ENCODE measurements at regions not wholly inside any gene's neighbourhood (a gene's known extent, or its start where the extent isn't known, plus 50 kb on each side); places are given as distances from the start of the nearest gene placed in this dataset.
"Not testable (repeated sequence)": the region's sequence is repeated elsewhere in the genome, so short reads cannot be mapped to it uniquely, and the experiment has no call there.

DNA sequence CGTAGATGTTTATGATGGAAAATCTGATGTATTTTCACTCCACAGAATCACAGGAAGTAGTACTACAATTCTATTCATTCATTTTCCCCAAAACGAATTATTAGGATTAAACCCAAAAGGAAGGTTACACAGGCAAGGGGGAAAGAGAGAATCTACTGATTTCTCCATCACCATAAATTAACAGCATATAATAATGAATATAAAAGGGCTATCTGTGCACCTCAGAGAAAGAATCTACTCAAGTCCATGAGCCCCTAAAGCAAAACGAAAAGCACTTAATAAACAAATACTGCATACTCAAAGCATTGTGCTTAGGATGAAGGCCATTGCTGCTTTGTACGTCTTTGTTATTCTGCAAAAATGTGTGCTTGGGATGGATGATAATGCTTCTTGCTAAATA, 740.5 kb upstream of the SEMA6A start:
- TF ChIP-seq, protein P1, sequence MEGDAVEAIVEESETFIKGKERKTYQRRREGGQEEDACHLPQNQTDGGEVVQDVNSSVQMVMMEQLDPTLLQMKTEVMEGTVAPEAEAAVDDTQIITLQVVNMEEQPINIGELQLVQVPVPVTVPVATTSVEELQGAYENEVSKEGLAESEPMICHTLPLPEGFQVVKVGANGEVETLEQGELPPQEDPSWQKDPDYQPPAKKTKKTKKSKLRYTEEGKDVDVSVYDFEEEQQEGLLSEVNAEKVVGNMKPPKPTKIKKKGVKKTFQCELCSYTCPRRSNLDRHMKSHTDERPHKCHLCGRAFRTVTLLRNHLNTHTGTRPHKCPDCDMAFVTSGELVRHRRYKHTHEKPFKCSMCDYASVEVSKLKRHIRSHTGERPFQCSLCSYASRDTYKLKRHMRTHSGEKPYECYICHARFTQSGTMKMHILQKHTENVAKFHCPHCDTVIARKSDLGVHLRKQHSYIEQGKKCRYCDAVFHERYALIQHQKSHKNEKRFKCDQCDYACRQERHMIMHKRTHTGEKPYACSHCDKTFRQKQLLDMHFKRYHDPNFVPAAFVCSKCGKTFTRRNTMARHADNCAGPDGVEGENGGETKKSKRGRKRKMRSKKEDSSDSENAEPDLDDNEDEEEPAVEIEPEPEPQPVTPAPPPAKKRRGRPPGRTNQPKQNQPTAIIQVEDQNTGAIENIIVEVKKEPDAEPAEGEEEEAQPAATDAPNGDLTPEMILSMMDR (IDR thresholded peaks at IDR 0.05; ENCODE audit: low read length, missing control alignments), result no peak

DNA sequence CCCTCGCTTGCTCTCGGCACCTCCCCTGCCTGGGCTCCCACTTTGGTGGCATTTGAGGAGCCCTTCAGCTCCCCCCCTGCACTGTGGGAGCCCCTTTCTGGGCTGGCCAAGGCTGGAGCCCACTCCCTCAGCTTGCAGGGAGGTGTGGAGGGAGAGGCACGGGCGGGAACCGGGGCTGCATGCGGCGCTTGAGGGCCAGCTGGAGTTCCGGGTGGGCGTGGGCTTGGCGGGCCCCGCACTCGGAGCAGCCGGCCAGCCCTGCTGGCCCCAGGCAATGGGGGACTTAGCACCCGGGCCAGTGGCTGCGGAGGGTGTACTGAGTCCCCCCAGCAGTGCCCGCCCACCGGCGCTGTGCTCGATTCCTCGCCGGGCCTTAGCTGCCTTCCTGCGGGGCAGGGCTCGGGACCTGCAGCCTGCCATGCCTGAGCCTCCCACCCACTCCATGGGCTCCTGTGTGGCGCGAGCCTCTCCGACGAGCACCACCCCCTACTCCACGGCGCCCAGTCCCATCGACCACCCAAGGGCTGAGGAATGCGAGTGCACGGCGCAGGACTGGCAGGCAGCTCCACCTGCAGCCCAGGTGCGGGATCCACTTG, 730.0 kb upstream of the SEMA6A start:
- not testable (repeated sequence) for H3K4me3 ChIP-seq (replicated peaks; ENCODE audit: low read depth, low read length); DNase-seq (ENCODE audit: low read depth)

More for the DNA sequence above, 740.5 kb upstream of the SEMA6A start:
- DNase-seq (ENCODE audit: low read depth), result no peak
- H3K4me3 ChIP-seq (replicated peaks; ENCODE audit: low read depth, low read length), result no peak overlapping the region

DNA sequence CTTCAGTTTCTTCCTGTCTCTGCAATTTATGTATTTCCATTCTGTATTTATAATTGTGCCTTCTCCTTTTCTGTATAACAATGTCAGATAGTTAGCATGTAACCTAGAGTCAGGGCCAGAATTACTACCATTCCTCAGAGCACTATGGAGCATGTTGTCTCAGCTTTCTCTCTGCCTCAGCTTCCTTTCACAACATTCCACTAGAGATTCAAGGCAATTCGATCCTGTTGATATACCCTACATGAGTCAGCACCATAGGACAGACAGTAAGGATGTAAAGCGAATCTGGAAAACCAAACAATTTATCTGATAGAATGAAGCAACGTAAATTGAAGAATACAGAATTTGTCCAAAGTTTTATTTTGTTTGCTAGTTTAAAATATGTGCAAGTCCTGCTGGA, 728.3 kb upstream of the SEMA6A start:
- no peak for DNase-seq (ENCODE audit: low read depth)
- TF ChIP-seq, protein P1 (IDR thresholded peaks at IDR 0.05; ENCODE audit: low read length, missing control alignments), result no peak

DNA sequence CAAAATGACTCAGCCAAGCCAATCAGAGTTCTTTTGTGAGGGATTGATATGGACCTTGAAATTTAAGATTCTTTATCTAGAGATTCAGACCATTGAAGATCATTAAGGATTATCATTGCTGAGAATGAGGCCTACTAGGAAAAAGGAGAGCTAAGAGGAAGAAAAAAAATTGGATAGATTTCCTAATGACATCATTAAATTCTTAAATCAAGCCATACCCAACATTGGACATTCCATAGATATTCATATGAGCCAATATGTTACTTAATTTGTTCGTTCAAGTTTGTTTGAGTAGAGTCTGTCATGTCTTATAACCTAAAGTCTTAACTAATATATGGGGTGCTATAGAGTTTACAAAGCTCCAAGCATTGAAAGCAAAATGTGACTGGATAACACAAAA, 727.9 kb upstream of the SEMA6A start:
- no peak overlapping the region for H3K4me3 ChIP-seq (replicated peaks; ENCODE audit: low read depth, low read length)
- TF ChIP-seq, protein P1 (IDR thresholded peaks at IDR 0.05; ENCODE audit: low read length, missing control alignments), result no peak
- no peak for DNase-seq (ENCODE audit: low read depth)

More for the DNA sequence above, 728.3 kb upstream of the SEMA6A start:
- H3K4me3 ChIP-seq (replicated peaks; ENCODE audit: low read depth, low read length), result no peak overlapping the region

DNA sequence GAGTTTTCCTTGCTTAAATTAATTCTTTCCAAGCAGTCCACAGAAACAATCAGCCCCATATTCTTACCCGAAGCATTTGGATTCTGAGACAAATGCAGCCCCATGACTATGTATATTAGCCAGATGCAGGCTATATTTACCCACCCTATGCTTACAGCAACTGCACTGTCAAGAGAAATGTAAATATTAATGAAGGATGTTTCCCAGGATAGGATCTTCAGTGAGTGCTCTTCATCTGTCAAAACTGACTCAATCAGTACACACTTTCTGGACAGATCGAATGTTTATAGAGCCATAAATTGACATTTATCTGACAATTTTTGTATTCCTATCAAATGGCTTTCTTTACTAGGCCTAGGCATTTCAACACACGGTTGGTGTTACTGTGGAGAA, 725.3 kb upstream of the SEMA6A start:
- no peak overlapping the region for H3K4me3 ChIP-seq (replicated peaks; ENCODE audit: low read depth, low read length)
- TF ChIP-seq, protein P1 (IDR thresholded peaks at IDR 0.05; ENCODE audit: low read length, missing control alignments), result no peak
- DNase-seq (ENCODE audit: low read depth), result no peak

DNA sequence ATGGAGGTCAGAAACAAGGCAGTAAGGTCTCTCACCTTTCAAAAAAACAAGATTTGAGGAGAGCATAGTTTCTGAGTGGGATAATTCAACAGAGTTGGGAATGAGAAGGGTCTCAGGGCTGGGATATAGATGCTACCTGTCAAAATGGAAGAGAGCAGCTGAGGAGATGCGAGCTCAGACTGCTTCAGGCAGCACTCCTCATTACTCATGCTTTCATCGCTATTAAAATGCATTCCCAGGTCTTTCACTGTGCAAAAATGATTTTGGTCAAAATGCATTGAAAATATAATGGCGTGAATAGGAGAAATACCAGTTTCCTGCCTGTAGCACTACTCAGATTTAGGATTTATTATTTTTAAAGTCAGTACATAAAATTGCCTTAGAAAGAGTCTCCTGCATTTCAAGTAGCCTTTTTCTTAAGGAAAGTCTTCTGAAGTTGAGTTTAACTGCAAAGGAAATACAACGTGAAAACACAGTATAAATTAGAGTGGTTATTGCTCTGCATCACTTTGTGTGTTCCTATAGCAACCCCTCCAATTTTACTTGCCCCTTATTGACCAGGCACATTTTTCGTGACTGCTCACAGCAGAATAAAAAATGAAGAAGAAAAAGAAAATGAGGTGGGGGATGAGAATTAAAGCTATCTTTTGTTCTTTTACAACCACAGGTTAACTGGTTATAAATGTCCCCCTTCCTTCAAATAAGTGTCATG, 724.8 kb upstream of the SEMA6A start:
- TF ChIP-seq, protein P1 (IDR thresholded peaks at IDR 0.05; ENCODE audit: low read length, missing control alignments), result no peak
- no peak overlapping the region for H3K4me3 ChIP-seq (replicated peaks; ENCODE audit: low read depth, low read length)
- DNase-seq (ENCODE audit: low read depth), result no peak

DNA sequence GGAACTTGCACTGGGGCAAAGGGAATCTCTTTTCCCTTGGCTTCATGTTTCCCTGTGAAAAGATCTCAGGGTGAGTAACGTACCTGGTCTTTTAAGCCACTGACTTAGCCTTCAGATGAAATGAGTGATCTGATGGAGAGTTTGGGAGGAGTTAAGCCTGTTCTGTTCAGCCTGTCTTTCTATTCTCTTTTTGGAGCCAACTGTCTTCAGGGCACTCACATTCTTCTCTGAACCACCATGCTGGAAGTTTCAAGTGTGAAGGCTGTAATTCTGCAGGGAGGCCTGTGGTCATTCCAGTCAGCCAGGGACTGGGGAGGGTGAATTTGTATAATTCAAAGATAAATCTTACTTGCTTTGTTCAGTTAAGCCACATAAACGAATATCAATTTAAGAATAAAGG, 722.2 kb upstream of the SEMA6A start:
- no peak overlapping the region for H3K4me3 ChIP-seq (replicated peaks; ENCODE audit: low read depth, low read length)

More for the DNA sequence above, 722.2 kb upstream of the SEMA6A start:
- TF ChIP-seq, protein P1 (IDR thresholded peaks at IDR 0.05; ENCODE audit: low read length, missing control alignments), result no peak
- DNase-seq (ENCODE audit: low read depth), result no peak
